Ovary (tissue), 3 donors: ENCODE measurements at regions not wholly inside any gene's neighbourhood (a gene's known extent, or its start where the extent isn't known, plus 50 kb on each side); places are given as distances from the start of the nearest gene placed in this dataset.

Experiments
- POLR2A ChIP-seq: fragments of 450-650 bp; IDR thresholded peaks from one replicate; pipeline ENCODE4 v1.6.1; 2017; ENCODE audit warnings: antibody characterized with exemption, mild to moderate bottlenecking, moderate library complexity
- TF ChIP-seq, protein P1 (sequence below), 3 donors: fragments of 450-650 bp in 2 of 3; fragments of 200-600 bp in 1 of 3; IDR thresholded peaks; one replicate each; pipeline versions ENCODE4 v1.5.1 to v1.8.0; 2016 to 2022; ENCODE audit warnings: antibody characterized with exemption in 3 of 3, mild to moderate bottlenecking in 1 of 3
- donor health status: DM: no; HTN: no; CAD: no.

- TF ChIP-seq, protein P1, sequence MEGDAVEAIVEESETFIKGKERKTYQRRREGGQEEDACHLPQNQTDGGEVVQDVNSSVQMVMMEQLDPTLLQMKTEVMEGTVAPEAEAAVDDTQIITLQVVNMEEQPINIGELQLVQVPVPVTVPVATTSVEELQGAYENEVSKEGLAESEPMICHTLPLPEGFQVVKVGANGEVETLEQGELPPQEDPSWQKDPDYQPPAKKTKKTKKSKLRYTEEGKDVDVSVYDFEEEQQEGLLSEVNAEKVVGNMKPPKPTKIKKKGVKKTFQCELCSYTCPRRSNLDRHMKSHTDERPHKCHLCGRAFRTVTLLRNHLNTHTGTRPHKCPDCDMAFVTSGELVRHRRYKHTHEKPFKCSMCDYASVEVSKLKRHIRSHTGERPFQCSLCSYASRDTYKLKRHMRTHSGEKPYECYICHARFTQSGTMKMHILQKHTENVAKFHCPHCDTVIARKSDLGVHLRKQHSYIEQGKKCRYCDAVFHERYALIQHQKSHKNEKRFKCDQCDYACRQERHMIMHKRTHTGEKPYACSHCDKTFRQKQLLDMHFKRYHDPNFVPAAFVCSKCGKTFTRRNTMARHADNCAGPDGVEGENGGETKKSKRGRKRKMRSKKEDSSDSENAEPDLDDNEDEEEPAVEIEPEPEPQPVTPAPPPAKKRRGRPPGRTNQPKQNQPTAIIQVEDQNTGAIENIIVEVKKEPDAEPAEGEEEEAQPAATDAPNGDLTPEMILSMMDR (IDR thresholded peaks at IDR 0.05) = no peak
- no peak for TF ChIP-seq POLR2A
Observed at GRCh38 chr1:22379566-22379965, 72.1 kb upstream of the ZBTB40 start.
